Epithelial cell of esophagus (primary cell): ENCODE measurements at regions not wholly inside any gene's neighbourhood (a gene's known extent, or its start where the extent isn't known, plus 50 kb on each side); places are given as distances from the start of the nearest gene placed in this dataset.
A peak's percentile ranks its signal among the peaks of the same experiment; 100 is the strongest.

Experiments
- DNase-seq: peaks from one replicate; pipeline ENCODE4 v3.0.0; 2010; ENCODE audit warnings: low read depth
- H3K4me3 ChIP-seq: 2 replicates; pipeline ENCODE4 v1.5.1; 2011; ENCODE audit warnings: mild to moderate bottlenecking, low read length, control low read depth
- TF ChIP-seq, protein P1 (sequence below): IDR thresholded peaks from 2 replicates; pipeline ENCODE4 v1.5.1; 2011; ENCODE audit warnings: low read depth, mild to moderate bottlenecking, low read length, control low read depth, inconsistent platforms; ENCODE audit not compliant: insufficient read depth; ENCODE audit errors: missing control alignments

DNA sequence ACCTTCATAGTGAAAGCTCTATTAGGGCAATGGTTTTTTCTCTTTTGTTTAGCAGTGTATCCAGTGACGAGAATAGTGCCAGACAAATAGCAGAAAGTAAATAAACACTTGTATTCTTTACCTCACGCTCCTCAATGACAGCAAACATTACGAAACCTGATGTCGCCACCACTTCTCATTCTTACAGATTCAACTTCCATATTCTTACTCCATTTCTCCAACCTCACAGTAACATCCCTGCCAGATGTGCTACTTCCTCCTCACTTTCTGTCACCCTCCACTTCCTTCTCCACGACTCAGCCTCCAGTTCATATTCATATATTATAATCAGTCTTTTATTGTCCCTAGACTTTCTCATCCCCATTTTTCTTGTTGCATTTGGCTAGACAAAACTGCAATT is 1956.2 kb upstream of the AGA start:
- TF ChIP-seq, protein P1, sequence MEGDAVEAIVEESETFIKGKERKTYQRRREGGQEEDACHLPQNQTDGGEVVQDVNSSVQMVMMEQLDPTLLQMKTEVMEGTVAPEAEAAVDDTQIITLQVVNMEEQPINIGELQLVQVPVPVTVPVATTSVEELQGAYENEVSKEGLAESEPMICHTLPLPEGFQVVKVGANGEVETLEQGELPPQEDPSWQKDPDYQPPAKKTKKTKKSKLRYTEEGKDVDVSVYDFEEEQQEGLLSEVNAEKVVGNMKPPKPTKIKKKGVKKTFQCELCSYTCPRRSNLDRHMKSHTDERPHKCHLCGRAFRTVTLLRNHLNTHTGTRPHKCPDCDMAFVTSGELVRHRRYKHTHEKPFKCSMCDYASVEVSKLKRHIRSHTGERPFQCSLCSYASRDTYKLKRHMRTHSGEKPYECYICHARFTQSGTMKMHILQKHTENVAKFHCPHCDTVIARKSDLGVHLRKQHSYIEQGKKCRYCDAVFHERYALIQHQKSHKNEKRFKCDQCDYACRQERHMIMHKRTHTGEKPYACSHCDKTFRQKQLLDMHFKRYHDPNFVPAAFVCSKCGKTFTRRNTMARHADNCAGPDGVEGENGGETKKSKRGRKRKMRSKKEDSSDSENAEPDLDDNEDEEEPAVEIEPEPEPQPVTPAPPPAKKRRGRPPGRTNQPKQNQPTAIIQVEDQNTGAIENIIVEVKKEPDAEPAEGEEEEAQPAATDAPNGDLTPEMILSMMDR = no peak
- H3K4me3 ChIP-seq = no peak overlapping the region
- no peak for DNase-seq

DNA sequence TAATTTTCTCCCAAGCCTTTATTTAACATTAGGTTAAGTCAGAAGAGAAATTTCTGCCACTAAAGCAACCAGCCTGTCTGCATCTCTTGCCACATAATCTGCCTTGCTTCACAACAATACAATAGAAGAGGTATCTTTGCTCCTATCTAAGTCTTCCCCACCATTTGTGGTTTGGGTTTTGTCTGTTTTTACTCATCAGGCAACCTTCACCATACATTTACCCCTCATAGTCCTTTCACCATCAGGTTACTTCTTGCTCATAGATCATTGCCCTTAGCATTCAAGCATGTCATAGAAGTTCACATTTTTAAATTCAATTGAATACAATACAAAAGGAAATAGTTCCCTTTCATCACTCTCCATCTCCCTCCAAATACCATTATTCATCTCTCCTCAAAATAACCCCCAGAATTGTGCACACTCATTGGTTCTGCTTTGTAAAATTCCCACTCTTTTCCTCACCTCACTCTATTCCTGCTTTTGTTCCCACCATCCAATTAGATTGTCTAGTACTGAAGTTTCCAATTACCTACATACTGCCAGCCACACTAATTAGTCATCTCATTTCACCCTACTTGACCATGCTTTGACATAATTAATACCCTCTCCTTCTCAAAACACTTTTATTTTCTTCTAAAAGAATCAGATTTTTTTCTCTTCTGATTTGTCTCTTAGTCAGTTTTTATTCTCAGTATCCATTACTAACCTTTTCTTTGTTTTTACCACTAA is 1957.0 kb upstream of the AGA start:
- DNase-seq = no peak
- H3K4me3 ChIP-seq = no peak overlapping the region
- TF ChIP-seq, protein P1 = no peak

DNA sequence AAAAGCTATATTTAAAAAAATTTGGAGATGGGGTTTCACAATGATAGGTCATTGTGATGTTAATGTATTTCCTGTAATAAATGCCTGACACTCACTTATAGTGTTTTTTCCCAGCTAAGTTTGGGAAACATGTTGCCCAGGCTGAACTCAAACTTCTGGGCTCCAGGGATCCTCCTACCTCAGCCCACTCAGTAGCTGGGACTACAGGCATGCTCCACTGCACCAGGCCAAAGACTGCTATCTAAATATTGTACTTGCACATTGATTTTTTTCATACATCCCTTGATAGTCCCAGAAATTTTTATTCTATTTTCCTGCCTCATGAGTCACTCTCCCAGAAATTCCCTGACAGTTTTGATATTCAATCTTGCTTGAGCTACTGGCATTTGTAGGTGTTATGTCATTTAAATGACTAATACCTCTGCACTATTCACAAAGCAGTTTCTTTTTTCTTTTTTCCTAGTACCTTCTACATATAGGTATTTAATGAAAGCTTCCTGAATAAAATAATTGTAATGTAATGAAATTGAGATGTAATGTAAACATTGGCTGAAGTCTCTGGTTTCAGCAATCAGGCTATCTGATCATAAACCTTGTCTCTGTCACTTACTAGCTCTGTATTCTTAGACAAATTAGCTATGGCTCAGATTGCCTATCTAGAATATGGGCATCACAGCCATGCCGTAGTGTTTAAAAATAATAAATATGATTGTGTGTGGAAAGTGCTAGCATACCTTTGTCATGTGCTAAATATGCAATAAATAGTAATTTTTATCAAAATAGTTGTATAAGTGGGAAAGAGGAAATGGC is 1973.0 kb upstream of the AGA start:
- TF ChIP-seq, protein P1 = no peak
- H3K4me3 ChIP-seq = no peak overlapping the region
- peak; percentile 57 for DNase-seq

DNA sequence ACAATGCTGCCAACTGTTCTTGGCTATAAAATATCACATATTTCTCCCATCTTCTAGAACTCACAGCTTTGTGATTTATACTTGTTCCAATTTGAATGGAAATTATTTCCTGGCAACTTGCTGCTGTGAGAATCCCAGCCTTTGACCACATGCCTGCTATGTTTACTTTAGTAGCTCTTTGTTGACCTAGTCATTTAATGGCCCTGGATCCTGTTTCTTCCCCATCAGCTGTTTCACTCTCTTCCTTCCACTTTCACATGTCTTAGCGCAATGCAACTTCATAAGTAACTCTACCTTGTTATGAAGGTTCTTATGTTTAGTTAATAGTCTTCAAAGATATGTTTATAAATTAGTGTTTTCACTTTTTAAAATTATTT is 1973.6 kb upstream of the AGA start:
- H3K4me3 ChIP-seq = no peak overlapping the region
- DNase-seq = no peak
- TF ChIP-seq, protein P1 = no peak

DNA sequence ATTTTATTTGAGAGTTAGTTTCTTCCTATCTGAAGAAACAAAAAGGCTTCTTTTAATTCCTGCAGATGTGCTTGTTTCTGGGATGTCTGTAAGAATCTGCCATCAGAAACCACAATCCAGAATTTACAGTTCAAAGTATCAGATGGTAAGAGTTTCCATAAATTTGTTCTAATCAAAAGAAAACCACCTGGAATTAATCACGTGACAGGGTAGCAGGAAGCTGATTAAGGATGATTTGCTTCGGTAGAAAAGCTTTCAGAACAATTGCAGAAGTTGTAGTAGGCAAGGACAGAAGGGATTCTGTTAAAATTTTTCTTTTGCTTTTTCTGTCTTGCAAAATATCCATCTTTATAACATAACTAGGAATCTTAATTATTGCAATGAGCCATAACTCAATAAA is 1975.1 kb upstream of the AGA start:
- TF ChIP-seq, protein P1 = no peak
- no peak for DNase-seq
- H3K4me3 ChIP-seq = no peak overlapping the region

DNA sequence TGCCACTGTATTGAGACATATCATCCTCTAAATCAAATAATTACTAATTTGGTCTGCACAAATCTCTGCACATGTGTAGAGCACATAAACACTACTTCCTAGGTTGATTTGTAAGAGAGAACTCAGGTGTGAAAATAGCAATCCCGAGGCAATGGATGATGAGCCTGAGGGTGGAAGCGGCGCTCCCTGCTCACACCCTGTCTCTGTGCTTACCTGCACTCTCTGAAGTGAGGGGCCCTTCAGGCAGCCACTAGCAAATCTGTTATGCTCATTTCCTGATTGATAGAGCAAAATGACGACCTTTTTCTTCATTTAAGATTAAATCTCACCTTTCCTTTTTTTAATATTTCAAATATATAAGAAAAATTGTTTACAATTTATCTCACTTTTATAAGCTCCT is 1995.7 kb upstream of the AGA start:
- no peak overlapping the region for H3K4me3 ChIP-seq
- no peak for DNase-seq
- TF ChIP-seq, protein P1 = no peak
